Brain microvascular endothelial cell (primary cell): ENCODE measurements at regions not wholly inside any gene's neighbourhood (a gene's known extent, or its start where the extent isn't known, plus 50 kb on each side); places are given as distances from the start of the nearest gene placed in this dataset.

Experiments
- DNase-seq: peaks from one replicate; pipeline ENCODE4 v3.0.0-alpha.2; 2020
- H3K27ac ChIP-seq: fragments of 250-450 bp; sonication (Bioruptor Pico); 2 replicates; pipeline ENCODE4 v1.5.1; 2020; ENCODE audit warnings: mild to moderate bottlenecking, moderate library complexity
- H3K27me3 ChIP-seq: fragments of 250-450 bp; sonication (Bioruptor Pico); replicated peaks from 2 replicates; pipeline ENCODE4 v1.5.1; 2020; ENCODE audit warnings: mild to moderate bottlenecking
- H3K36me3 ChIP-seq: fragments of 250-450 bp; sonication (Bioruptor Pico); replicated peaks from 2 replicates; pipeline ENCODE4 v1.5.1; 2020; ENCODE audit warnings: mild to moderate bottlenecking
- H3K4me3 ChIP-seq: 2 replicates; pipeline ENCODE4 v1.5.1; 2011; ENCODE audit warnings: low read depth, mild to moderate bottlenecking, control low read depth, low read length, moderate library complexity
- CTCF ChIP-seq: IDR thresholded peaks from 2 replicates; pipeline ENCODE4 v1.5.1; 2011; ENCODE audit warnings: low read depth, mild to moderate bottlenecking, moderate library complexity, low read length, control low read depth, inconsistent platforms; ENCODE audit errors: missing control alignments
- in situ Hi-C: cut with HindIII; loops from 2 replicates; pipeline ENCODE4 v1.10.0; 2017; ENCODE audit warnings: low sequenced_read_pairs, low pct_ligation_motif_present

- Histone ChIP-seq H3K27me3 (no peaks in the 10 kb centered on the region), H3K36me3 (no peaks in the 10 kb centered on the region), H3K4me3 (no peak overlapping the region), H3K27ac (no peak overlapping the region)
- DNase-seq = no peak
- TF ChIP-seq CTCF = no peak
- in situ Hi-C loops = no loop called here
These were observed 662.8 kb downstream of the BRD1 start for GRCh38 chr22:49164773-49165320.

GRCh38 chr22:49163960-49164690 is 663.5 kb downstream of the BRD1 start:
- H3K27ac ChIP-seq = no peak overlapping the region
- no peaks in the 10 kb centered on the region for H3K36me3 ChIP-seq
- in situ Hi-C loops = no loop called here
- DNase-seq = no peak
- H3K27me3 ChIP-seq = no peaks in the 10 kb centered on the region
- no peak for TF ChIP-seq CTCF
- no peak overlapping the region for H3K4me3 ChIP-seq

GRCh38 chr22:49163258-49163959 is 664.3 kb downstream of the BRD1 start:
- no peak for TF ChIP-seq CTCF
- no peak for DNase-seq
- Histone ChIP-seq H3K27me3 (no peaks in the 10 kb centered on the region), H3K27ac (no peak overlapping the region), H3K36me3 (no peaks in the 10 kb centered on the region), H3K4me3 (no peak overlapping the region)
- in situ Hi-C loops = no loop called here

- no peak for DNase-seq
- Histone ChIP-seq H3K27me3 (no peaks in the 10 kb centered on the region), H3K4me3 (no peak overlapping the region), H3K27ac (no peak overlapping the region), H3K36me3 (no peaks in the 10 kb centered on the region)
- in situ Hi-C loops = no loop called here
- TF ChIP-seq CTCF = no peak
These were observed 664.8 kb downstream of the BRD1 start for GRCh38 chr22:49162841-49163240.

GRCh38 chr22:49161002-49161850 is 666.4 kb downstream of the BRD1 start:
- Histone ChIP-seq H3K36me3 (no peaks in the 10 kb centered on the region), H3K4me3 (no peak overlapping the region), H3K27me3 (no peaks in the 10 kb centered on the region), H3K27ac (no peak overlapping the region)
- DNase-seq = no peak
- in situ Hi-C loops = no loop called here
- TF ChIP-seq CTCF = no peak
